Endodermal cell (in vitro differentiated cells): ENCODE measurements at regions not wholly inside any gene's neighbourhood (a gene's known extent, or its start where the extent isn't known, plus 50 kb on each side); places are given as distances from the start of the nearest gene placed in this dataset.

Experiments
- DNase-seq: peaks from one replicate; pipeline ENCODE4 v3.0.0-alpha.2; 2017
- H3K27ac ChIP-seq: 2 replicates; pipeline ENCODE4 v1.5.1; 2013; ENCODE audit warnings: mild to moderate bottlenecking, low read depth, low read length, moderate library complexity
- H3K27me3 ChIP-seq: 2 replicates; pipeline ENCODE4 v1.6.1; 2013; ENCODE audit warnings: mild to moderate bottlenecking, low read length, moderate library complexity; ENCODE audit not compliant: insufficient read depth, control insufficient read depth, poor library complexity, severe bottlenecking
- H3K36me3 ChIP-seq: 2 replicates; pipeline ENCODE4 v1.7.0; 2013; ENCODE audit warnings: mild to moderate bottlenecking, low read length, moderate library complexity; ENCODE audit not compliant: control insufficient read depth, insufficient read depth
- H3K4me1 ChIP-seq: one replicate; pipeline ENCODE4 v1.7.0; 2013; ENCODE audit warnings: low read length; ENCODE audit not compliant: control insufficient read depth, insufficient read depth
- H3K4me3 ChIP-seq: 2 replicates; pipeline ENCODE4 v1.5.1; 2013; ENCODE audit warnings: mild to moderate bottlenecking, low read length, moderate library complexity
- H3K9ac ChIP-seq: 2 replicates; pipeline ENCODE4 v1.6.1; 2013; ENCODE audit warnings: mild to moderate bottlenecking, low read length, moderate library complexity; ENCODE audit not compliant: poor library complexity, severe bottlenecking; ENCODE audit errors: extremely low read depth
- H3K9me3 ChIP-seq: 2 replicates; pipeline ENCODE4 v1.6.1; 2013; ENCODE audit warnings: mild to moderate bottlenecking, low read length, moderate library complexity; ENCODE audit not compliant: control insufficient read depth
- H3K27ac Mint-ChIP-seq: 2 replicates; pipeline ENCODE4 v1.8.0; 2020; ENCODE audit warnings: mixed read lengths
- H3K27me3 Mint-ChIP-seq: 2 replicates; pipeline ENCODE4 v1.8.0; 2021; ENCODE audit warnings: mild to moderate bottlenecking, mixed read lengths; ENCODE audit not compliant: insufficient read depth
- H3K36me3 Mint-ChIP-seq: 2 replicates; pipeline ENCODE4 v1.8.0; 2020; ENCODE audit warnings: low read depth, mixed read lengths
- H3K4me1 Mint-ChIP-seq: 2 replicates; pipeline ENCODE4 v1.8.0; 2020; ENCODE audit warnings: mixed read lengths
- H3K4me3 Mint-ChIP-seq: 2 replicates; pipeline ENCODE4 v1.8.0; 2020; ENCODE audit warnings: mild to moderate bottlenecking, moderate library complexity, mixed read lengths
- H3K9me3 Mint-ChIP-seq: 2 replicates; pipeline ENCODE4 v1.8.0; 2020; ENCODE audit warnings: mild to moderate bottlenecking, mixed read lengths
- CTCF ChIP-seq: fragments of 200-600 bp; sonication (generic); conservative IDR thresholded peaks from 2 replicates; pipeline ENCODE4 v1.5.0; 2021; ENCODE audit warnings: antibody characterized with exemption, mild to moderate bottlenecking
- WGBS, 2 experiments: methylation state at CpG; one replicate each; pipeline versions ENCODE4 v1.1.5 to v1.1.7; 2013; ENCODE audit warnings: missing lambda C conversion rate in 2 of 2, mixed read lengths in 1 of 2; ENCODE audit not compliant: insufficient coverage in 1 of 2, insufficient read length in 1 of 2; 5-methylcytosine and 5-hydroxymethylcytosine counted together

DNA sequence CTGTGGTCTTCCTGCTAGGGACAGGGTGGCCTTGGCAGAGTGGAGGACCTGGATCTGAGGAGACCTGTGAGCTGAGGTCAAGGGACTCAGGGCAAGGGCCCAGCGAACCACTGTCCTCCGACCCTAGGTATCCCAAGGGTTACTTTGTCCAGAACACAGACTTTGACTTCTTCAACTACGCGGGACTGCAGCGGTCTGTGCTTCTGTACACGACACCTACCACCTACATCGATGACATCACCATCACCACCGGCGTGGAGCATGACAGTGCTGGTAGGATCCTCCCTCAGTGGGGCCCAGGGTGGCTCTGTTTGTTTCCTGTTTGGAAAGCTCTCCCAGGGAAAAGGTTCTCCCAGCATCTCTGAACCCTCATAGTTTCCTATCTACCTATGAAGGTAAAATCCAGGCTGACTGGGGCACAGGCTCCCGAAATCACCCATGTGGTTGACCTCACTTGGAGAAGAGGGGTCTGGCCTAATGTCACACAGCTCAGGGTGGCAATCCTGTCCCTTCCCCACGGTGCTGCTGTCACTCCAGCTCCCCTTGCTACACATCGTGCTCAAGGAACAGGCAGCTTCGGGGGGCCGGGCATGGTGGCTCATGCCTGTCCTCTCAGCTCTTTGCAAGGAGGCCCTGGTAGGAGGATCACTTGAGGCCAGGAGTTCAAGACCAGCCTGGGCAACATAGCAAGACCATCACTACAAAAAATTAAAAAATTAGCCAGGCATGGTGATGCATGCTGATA is 57.6 kb downstream of the ZNF727 start:
- Mint-ChIP-seq H3K9me3 (peaks cover 45% of the 10 kb centered on the region), H3K4me1 (no peaks in the 10 kb centered on the region), H3K27me3 (no peaks in the 10 kb centered on the region), H3K4me3 (no peak overlapping the region), H3K36me3 (no peaks in the 10 kb centered on the region), H3K27ac (no peak overlapping the region)
- no peak overlapping the region for H3K27ac ChIP-seq
- H3K4me3 ChIP-seq: no peak overlapping the region
- WGBS, 2 experiments: 72 to 73% methylated on average over 10 to 14 of the region's 14 CpGs
- H3K27me3 ChIP-seq: no peaks in the 10 kb centered on the region
- peaks cover 14% of the 10 kb centered on the region for H3K9me3 ChIP-seq
- no peaks in the 10 kb centered on the region for H3K36me3 ChIP-seq
- H3K4me1 ChIP-seq: no peaks in the 10 kb centered on the region
- no peak overlapping the region for H3K9ac ChIP-seq
- TF ChIP-seq CTCF: no peak
- DNase-seq: no peak

DNA sequence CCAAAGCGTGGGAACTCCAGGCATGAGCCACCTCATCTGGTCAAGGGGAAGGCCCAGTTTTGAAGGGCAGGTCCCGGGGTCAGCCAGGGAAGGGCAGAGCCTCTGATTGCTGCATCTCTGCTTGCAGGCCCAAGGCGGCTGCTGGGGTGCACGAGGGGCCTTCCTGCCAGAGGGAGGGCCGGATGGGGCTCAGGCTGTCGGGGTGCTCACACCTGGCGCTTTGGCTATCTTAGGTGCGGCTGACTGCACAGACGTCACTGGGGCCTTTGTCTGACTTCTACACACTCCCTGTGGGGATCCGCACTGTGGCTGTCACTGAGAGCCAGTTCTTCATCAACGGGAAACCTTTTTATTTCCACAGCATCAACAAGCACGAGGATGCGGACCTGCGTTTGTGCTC is 68.7 kb downstream of the ZNF727 start:
- Histone ChIP-seq H3K9ac (no peak overlapping the region), H3K9me3 (peaks cover 21% of the 10 kb centered on the region), H3K36me3 (no peaks in the 10 kb centered on the region), H3K27me3 (no peaks in the 10 kb centered on the region), H3K4me3 (no peak overlapping the region), H3K4me1 (no peaks in the 10 kb centered on the region), H3K27ac (no peak overlapping the region)
- Mint-ChIP-seq H3K9me3 (peaks cover 50% of the 10 kb centered on the region), H3K4me1 (no peaks in the 10 kb centered on the region), H3K27ac (no peak overlapping the region), H3K4me3 (no peak overlapping the region), H3K27me3 (no peaks in the 10 kb centered on the region), H3K36me3 (no peaks in the 10 kb centered on the region)
- no peak for TF ChIP-seq CTCF
- DNase-seq: no peak
- 75 to 80% methylated on average over 5 to 14 of the region's 14 CpGs for WGBS, 2 experiments

GRCh38 chr7:64114791-64115190 is 69.6 kb downstream of the ZNF727 start:
- TF ChIP-seq CTCF: no peak
- Histone ChIP-seq H3K9ac (no peak overlapping the region), H3K4me3 (no peak overlapping the region), H3K27me3 (no peaks in the 10 kb centered on the region), H3K9me3 (peaks cover 29% of the 10 kb centered on the region), H3K36me3 (no peaks in the 10 kb centered on the region), H3K27ac (no peak overlapping the region), H3K4me1 (no peaks in the 10 kb centered on the region)
- WGBS, 2 experiments: 92 to 94% methylated on average over 6 to 9 of the region's 9 CpGs
- no peak for DNase-seq
- Mint-ChIP-seq H3K9me3 (peaks cover 57% of the 10 kb centered on the region), H3K36me3 (no peaks in the 10 kb centered on the region), H3K4me1 (no peaks in the 10 kb centered on the region), H3K27me3 (no peaks in the 10 kb centered on the region), H3K27ac (no peak overlapping the region), H3K4me3 (no peak overlapping the region)
